ENCODE measurements at regions not wholly inside any gene's neighbourhood (a gene's known extent, or its start where the extent isn't known, plus 50 kb on each side); places are given as distances from the start of the nearest gene placed in this dataset.
"Not testable (repeated sequence)": the region's sequence is repeated elsewhere in the genome, so short reads cannot be mapped to it uniquely, and the experiment has no call there.

- TF ChIP-seq CTCF (conservative IDR thresholded peaks at IDR 0.05; ENCODE audit: low read length), result peak; percentile 14; the same call in 1 of the 2 replicates
- H3K4me3 ChIP-seq (ENCODE audit: low read length), result no peak overlapping the region
- no peak for DNase-seq (ENCODE audit: low read depth)
Observed at GRCh38 chr6:121615493-121615892, 180.0 kb downstream of the GJA1 start.

- no peak for TF ChIP-seq CTCF (conservative IDR thresholded peaks at IDR 0.05; ENCODE audit: low read length)
- no peak overlapping the region for H3K4me3 ChIP-seq (ENCODE audit: low read length)
Observed at GRCh38 chr6:121616406-121616805, 181.0 kb downstream of the GJA1 start.

GRCh38 chr6:121617388-121617787 is 181.9 kb downstream of the GJA1 start:
- H3K4me3 ChIP-seq (ENCODE audit: low read length), result no peak overlapping the region
- no peak for TF ChIP-seq CTCF (conservative IDR thresholded peaks at IDR 0.05; ENCODE audit: low read length)
- no peak for DNase-seq (ENCODE audit: low read depth)

More at GRCh38 chr6:121616406-121616805, 181.0 kb downstream of the GJA1 start:
- no peak for DNase-seq (ENCODE audit: low read depth)

- no peak for DNase-seq (ENCODE audit: low read depth)
- no peak overlapping the region for H3K4me3 ChIP-seq (ENCODE audit: low read length)
- no peak for TF ChIP-seq CTCF (conservative IDR thresholded peaks at IDR 0.05; ENCODE audit: low read length)
Observed at GRCh38 chr6:121619013-121619412, 183.6 kb downstream of the GJA1 start.

- no peak for TF ChIP-seq CTCF (conservative IDR thresholded peaks at IDR 0.05; ENCODE audit: low read length)
- no peak for DNase-seq (ENCODE audit: low read depth)
- H3K4me3 ChIP-seq (ENCODE audit: low read length), result no peak overlapping the region
Observed at GRCh38 chr6:121619987-121620740, 184.7 kb downstream of the GJA1 start.

- no peak overlapping the region for H3K4me3 ChIP-seq (ENCODE audit: low read length)
- TF ChIP-seq CTCF (conservative IDR thresholded peaks at IDR 0.05; ENCODE audit: low read length), result no peak
- DNase-seq (ENCODE audit: low read depth), result no peak
Observed at GRCh38 chr6:121627761-121628160, 192.3 kb downstream of the GJA1 start.

- no peak for TF ChIP-seq CTCF (conservative IDR thresholded peaks at IDR 0.05; ENCODE audit: low read length)
- no peak for DNase-seq (ENCODE audit: low read depth)
- H3K4me3 ChIP-seq (ENCODE audit: low read length), result no peak overlapping the region
Observed at GRCh38 chr6:121630716-121631115, 195.3 kb downstream of the GJA1 start.

GRCh38 chr6:121631752-121632151 is 196.3 kb downstream of the GJA1 start:
- not testable (repeated sequence) for H3K4me3 ChIP-seq (ENCODE audit: low read length); DNase-seq (ENCODE audit: low read depth)
